GM12865 (cell line): ENCODE measurements at regions not wholly inside any gene's neighbourhood (a gene's known extent, or its start where the extent isn't known, plus 50 kb on each side); places are given as distances from the start of the nearest gene placed in this dataset.
"Not testable (repeated sequence)": the region's sequence is repeated elsewhere in the genome, so short reads cannot be mapped to it uniquely, and the experiment has no call there.

Experiments
- DNase-seq: peaks from one replicate; pipeline ENCODE4 v3.0.0; 2010; ENCODE audit warnings: low read depth
- H3K4me3 ChIP-seq: 2 replicates; pipeline ENCODE4 v1.5.1; 2011; ENCODE audit warnings: mild to moderate bottlenecking, low read depth, low read length, control low read depth
- CTCF ChIP-seq: IDR thresholded peaks from 2 replicates; pipeline ENCODE4 v1.5.1; 2011; ENCODE audit warnings: low read length, control low read depth, low read depth, inconsistent platforms; ENCODE audit not compliant: insufficient read depth; ENCODE audit errors: missing control alignments

GRCh38 chrX:138229718-138230117 lies 481.8 kb downstream of the FGF13 start:
- DNase-seq, result no peak
- no peak for TF ChIP-seq CTCF
- H3K4me3 ChIP-seq, result no peak overlapping the region

GRCh38 chrX:138240266-138240665 lies 471.3 kb downstream of the FGF13 start:
- no peak for TF ChIP-seq CTCF
- H3K4me3 ChIP-seq, result no peak overlapping the region
- no peak for DNase-seq

- TF ChIP-seq CTCF, result no peak
- no peak for DNase-seq
- H3K4me3 ChIP-seq, result no peak overlapping the region
These were observed 457.5 kb downstream of the FGF13 start for GRCh38 chrX:138254001-138254400.

GRCh38 chrX:138255373-138255772 lies 456.1 kb downstream of the FGF13 start:
- no peak for DNase-seq
- H3K4me3 ChIP-seq, result no peak overlapping the region

GRCh38 chrX:138264095-138264494 lies 447.4 kb downstream of the FGF13 start:
- not testable (repeated sequence) for H3K4me3 ChIP-seq, DNase-seq

More at GRCh38 chrX:138255373-138255772, 456.1 kb downstream of the FGF13 start:
- no peak for TF ChIP-seq CTCF

- no peak overlapping the region for H3K4me3 ChIP-seq
- no peak for DNase-seq
- no peak for TF ChIP-seq CTCF
These were observed 440.6 kb downstream of the FGF13 start for GRCh38 chrX:138270931-138271330.

GRCh38 chrX:138282598-138283150 lies 428.8 kb downstream of the FGF13 start:
- not testable (repeated sequence) for H3K4me3 ChIP-seq, DNase-seq

GRCh38 chrX:138287205-138287877 lies 424.2 kb downstream of the FGF13 start:
- TF ChIP-seq CTCF, result no peak
- no peak overlapping the region for H3K4me3 ChIP-seq
- DNase-seq, result no peak
